HCT116 (cell line): ENCODE measurements at regions not wholly inside any gene's neighbourhood (a gene's known extent, or its start where the extent isn't known, plus 50 kb on each side); places are given as distances from the start of the nearest gene placed in this dataset.

Experiments used
- ATAC-seq: fragments of 200-7000 bp; cut with Tn5 transposase; 2 replicates; pipeline ENCODE4 v1.9.1; 2020; ENCODE audit warnings: mild to moderate bottlenecking, moderate library complexity
- BruUV-seq: library from RNA; stranded (reverse); fragments of 400-500 nt; replicated peaks from 2 replicates; lab custom pipeline; 2021; lab: Mats Ljungman, UMichigan
- CTCF ChIA-PET: fragments of 300-600 bp; sonication (Branson Sonifier 250); formaldehyde crosslinking; loops from one replicate; lab custom pipeline; 2021; ENCODE audit warnings: antibody characterized with exemption; lab: Charles Lee
- POLR2A ChIA-PET: fragments of 300-600, 350-600 bp; sonication (Branson Sonifier 250); formaldehyde crosslinking; loops from one replicate; lab custom pipeline; 2021; ENCODE audit warnings: antibody characterized with exemption; lab: Charles Lee
- RAD21 ChIA-PET, 2 experiments: fragments of 300-600 bp; sonication (Branson Sonifier 250); formaldehyde crosslinking; loops; one replicate each; lab custom pipeline; 2023; ENCODE audit warnings: low total read pairs in 2 of 2; ENCODE audit not compliant: uncharacterized antibody in 2 of 2, unreplicated experiment in 2 of 2, low non-redundant PET in 1 of 2; lab: Charles Lee
- DNase-seq: peaks from one replicate; pipeline ENCODE4 v3.0.0-alpha.2; 2010; ENCODE audit warnings: low read depth, low spot score
- H2AFZ ChIP-seq: fragments of 200-600 bp; shearing (Covaris generic), sonication (generic); 2 replicates; pipeline ENCODE4 v1.6.1; 2017; ENCODE audit warnings: low read depth, mixed run types, mixed read lengths, antibody characterized with exemption, low read length; ENCODE audit not compliant: poor library complexity, severe bottlenecking
- H3K27ac ChIP-seq: 2 replicates; pipeline ENCODE4 v1.5.1; 2012; ENCODE audit warnings: low read depth, low read length
- H3K27me3 ChIP-seq: fragments of 200-600 bp; sonication (generic); 2 replicates; pipeline ENCODE4 v1.6.1; 2016; ENCODE audit warnings: mixed run types, low read length, mixed read lengths; ENCODE audit not compliant: insufficient read depth
- H3K36me3 ChIP-seq, 2 experiments: fragments of 200-500 bp in 1 of 2; fragments of 200-600 bp in 1 of 2; sonication (Bioruptor generic) in 1 of 2; sonication (generic) in 1 of 2; 2 replicates each; pipeline versions ENCODE4 v1.5.1 to v1.6.1; 2014 to 2016; ENCODE audit warnings: low read length in 2 of 2, inconsistent platforms in 1 of 2, mixed read lengths in 1 of 2, mixed run types in 1 of 2; ENCODE audit not compliant: insufficient read depth in 2 of 2, control insufficient read depth in 1 of 2
- H3K4me1 ChIP-seq, 2 experiments: fragments of 200-600 bp in 1 of 2; sonication (generic) in 1 of 2; 2 replicates each; pipeline versions ENCODE4 v1.5.1 to v1.6.1; 2012 to 2017; ENCODE audit warnings: low read length in 2 of 2, inconsistent platforms in 1 of 2, mild to moderate bottlenecking in 1 of 2, mixed read lengths in 1 of 2, mixed run types in 1 of 2, moderate library complexity in 1 of 2; ENCODE audit not compliant: insufficient read depth in 2 of 2, control insufficient read depth in 1 of 2
- H3K4me2 ChIP-seq: fragments of 200-600 bp; sonication (generic); 2 replicates; pipeline ENCODE4 v1.6.1; 2017; ENCODE audit warnings: mixed run types, low read length, mixed read lengths
- H3K4me3 ChIP-seq, 2 experiments: fragments of 200-600 bp in 1 of 2; sonication (generic) in 1 of 2; replicated peaks in 1 of 2; 2 replicates each; pipeline ENCODE4 v1.5.1; 2011 to 2016; ENCODE audit warnings: low read length in 2 of 2, control low read depth in 1 of 2, low read depth in 1 of 2, mild to moderate bottlenecking in 1 of 2, mixed read lengths in 1 of 2, mixed run types in 1 of 2
- H3K79me2 ChIP-seq: fragments of 200-600 bp; sonication (generic); 2 replicates; pipeline ENCODE4 v1.6.1; 2017; ENCODE audit warnings: mild to moderate bottlenecking, mixed run types, low read length, moderate library complexity, mixed read lengths; ENCODE audit not compliant: insufficient read depth
- H3K9ac ChIP-seq: fragments of 200-600 bp; sonication (generic); 2 replicates; pipeline ENCODE4 v1.6.1; 2016; ENCODE audit warnings: low read length, mixed read lengths
- H3K9me2 ChIP-seq: fragments of 200-600 bp; sonication (generic), shearing (Covaris generic); 2 replicates; pipeline ENCODE4 v1.6.1; 2017; ENCODE audit warnings: mixed run types, mild to moderate bottlenecking, moderate library complexity; ENCODE audit not compliant: insufficient read depth
- H3K9me3 ChIP-seq, 2 experiments: fragments of 200-500 bp in 1 of 2; fragments of 200-600 bp in 1 of 2; sonication (Bioruptor generic) in 1 of 2; sonication (generic) in 1 of 2; 2 replicates each; pipeline ENCODE4 v1.6.1; 2014 to 2017; ENCODE audit warnings: low read length in 2 of 2, mixed read lengths in 2 of 2, inconsistent platforms in 1 of 2, low read depth in 1 of 2, mild to moderate bottlenecking in 1 of 2, mixed run types in 1 of 2, moderate library complexity in 1 of 2; ENCODE audit not compliant: control insufficient read depth in 1 of 2, insufficient read depth in 1 of 2
- H4K20me1 ChIP-seq: fragments of 200-600 bp; sonication (generic), shearing (Covaris generic); 2 replicates; pipeline ENCODE4 v1.6.1; 2017; ENCODE audit warnings: mixed run types, mild to moderate bottlenecking, moderate library complexity; ENCODE audit not compliant: insufficient read depth
- CBX3 ChIP-seq: IDR thresholded peaks from 2 replicates; pipeline ENCODE4 v1.6.1; 2012; ENCODE audit warnings: low read depth
- CEBPB ChIP-seq: IDR thresholded peaks from 2 replicates; pipeline ENCODE4 v1.6.1; 2012; ENCODE audit warnings: low read depth
- CTCF ChIP-seq, 3 experiments: fragments of 200-600 bp in 1 of 3; sonication (generic) in 1 of 3; IDR thresholded peaks in 2 of 3; conservative IDR thresholded peaks in 1 of 3; 2 replicates each; pipeline ENCODE4 v1.5.1; 2012 to 2017; ENCODE audit warnings: low read depth in 2 of 3, low read length in 2 of 3, antibody characterized with exemption in 1 of 3, borderline replicate concordance in 1 of 3, control low read depth in 1 of 3, mild to moderate bottlenecking in 1 of 3, mixed read lengths in 1 of 3, mixed run types in 1 of 3, moderate library complexity in 1 of 3; ENCODE audit not compliant: insufficient read depth in 1 of 3
- EGR1 ChIP-seq: IDR thresholded peaks from 2 replicates; pipeline ENCODE4 v1.6.1; 2012; ENCODE audit warnings: low read depth
- ELF1 ChIP-seq: IDR thresholded peaks from 2 replicates; pipeline ENCODE4 v1.6.1; 2012; ENCODE audit warnings: low read depth, borderline replicate concordance
- EZH2 ChIP-seq: fragments of 200-600 bp; sonication (generic); IDR thresholded peaks from 2 replicates; pipeline ENCODE4 v1.6.1; 2017; ENCODE audit warnings: antibody characterized with exemption, mixed run types
- EZH2phosphoT487 ChIP-seq: fragments of 200-600 bp; IDR thresholded peaks from 2 replicates; pipeline ENCODE4 v1.6.1; 2018; ENCODE audit warnings: antibody characterized with exemption, borderline replicate concordance
- JUND ChIP-seq: IDR thresholded peaks from 2 replicates; pipeline ENCODE4 v1.6.1; 2012
- MAX ChIP-seq: IDR thresholded peaks from 2 replicates; pipeline ENCODE4 v1.6.1; 2012
- POLR2AphosphoS5 ChIP-seq: IDR thresholded peaks from 2 replicates; pipeline ENCODE4 v1.6.1; 2011; ENCODE audit warnings: mild to moderate bottlenecking, low read depth, low read length, moderate library complexity
- RAD21 ChIP-seq: IDR thresholded peaks from 2 replicates; pipeline ENCODE4 v1.6.1; 2012; ENCODE audit warnings: low read depth, mild to moderate bottlenecking
- SIN3A ChIP-seq: IDR thresholded peaks from 2 replicates; pipeline ENCODE4 v1.6.1; 2012; ENCODE audit warnings: low read depth
- SRF ChIP-seq: IDR thresholded peaks from 2 replicates; pipeline ENCODE4 v1.6.1; 2012; ENCODE audit warnings: low read depth
- TCF7L2 ChIP-seq: IDR thresholded peaks from 2 replicates; pipeline ENCODE4 v1.7.0; 2011; ENCODE audit warnings: borderline replicate concordance, inconsistent platforms; ENCODE audit not compliant: insufficient read depth, insufficient read length; ENCODE audit errors: extremely low read depth
- intact Hi-C: fragments of 100-400 bp; cut with micrococcal nuclease; formaldehyde crosslinking; loops from 2 replicates; pipeline ENCODE4 v1.10.0; 2022
- TF ChIP-seq, protein P1 (sequence below): IDR thresholded peaks from 2 replicates; pipeline ENCODE4 v1.6.1; 2012; ENCODE audit warnings: low read depth

DNA sequence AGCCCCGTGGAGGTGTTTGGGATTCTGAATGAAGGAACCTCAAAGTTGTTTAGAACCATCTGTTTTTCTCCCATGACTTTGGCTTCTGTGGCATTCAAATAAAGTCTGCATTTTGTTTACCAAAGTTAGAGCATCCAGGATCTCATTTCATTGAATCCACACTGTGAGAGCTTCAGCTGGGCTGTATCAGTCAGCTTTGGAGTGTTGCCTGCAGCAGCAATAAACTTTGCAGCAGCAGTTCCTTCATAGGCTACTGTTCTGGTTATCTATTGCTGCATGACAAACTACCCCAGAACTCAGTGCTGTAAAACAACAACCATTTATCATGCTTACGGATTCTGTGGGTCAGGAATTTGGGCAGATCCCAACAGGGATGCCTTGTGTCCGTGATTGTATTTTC is 1575.2 kb upstream of the LRRTM3 start:
- ATAC-seq, result no peak
- Histone ChIP-seq H3K9ac (no peak overlapping the region), H4K20me1 (no peaks in the 10 kb centered on the region), H3K4me1 (no peaks in the 10 kb centered on the region), H3K9me3 (no peaks in the 10 kb centered on the region), H3K27ac (no peak overlapping the region), H3K4me3 (no peak overlapping the region), H3K4me2 (no peak overlapping the region), H2AFZ (no peak overlapping the region), H3K79me2 (no peaks in the 10 kb centered on the region), H3K27me3 (no peaks in the 10 kb centered on the region), H3K36me3 (no peaks in the 10 kb centered on the region)
- CTCF ChIA-PET, result no interaction called here
- intact Hi-C loops, result no loop called here
- no TSS peak for BruUV-seq
- DNase-seq, result no peak
- POLR2A ChIA-PET, result no interaction called here
- RAD21 ChIA-PET, result no interaction called here
- TF ChIP-seq SRF, result no peak
- TF ChIP-seq EGR1, result no peak
- TF ChIP-seq MAX, result no peak
- no peak for TF ChIP-seq RAD21
- TF ChIP-seq, protein P1, sequence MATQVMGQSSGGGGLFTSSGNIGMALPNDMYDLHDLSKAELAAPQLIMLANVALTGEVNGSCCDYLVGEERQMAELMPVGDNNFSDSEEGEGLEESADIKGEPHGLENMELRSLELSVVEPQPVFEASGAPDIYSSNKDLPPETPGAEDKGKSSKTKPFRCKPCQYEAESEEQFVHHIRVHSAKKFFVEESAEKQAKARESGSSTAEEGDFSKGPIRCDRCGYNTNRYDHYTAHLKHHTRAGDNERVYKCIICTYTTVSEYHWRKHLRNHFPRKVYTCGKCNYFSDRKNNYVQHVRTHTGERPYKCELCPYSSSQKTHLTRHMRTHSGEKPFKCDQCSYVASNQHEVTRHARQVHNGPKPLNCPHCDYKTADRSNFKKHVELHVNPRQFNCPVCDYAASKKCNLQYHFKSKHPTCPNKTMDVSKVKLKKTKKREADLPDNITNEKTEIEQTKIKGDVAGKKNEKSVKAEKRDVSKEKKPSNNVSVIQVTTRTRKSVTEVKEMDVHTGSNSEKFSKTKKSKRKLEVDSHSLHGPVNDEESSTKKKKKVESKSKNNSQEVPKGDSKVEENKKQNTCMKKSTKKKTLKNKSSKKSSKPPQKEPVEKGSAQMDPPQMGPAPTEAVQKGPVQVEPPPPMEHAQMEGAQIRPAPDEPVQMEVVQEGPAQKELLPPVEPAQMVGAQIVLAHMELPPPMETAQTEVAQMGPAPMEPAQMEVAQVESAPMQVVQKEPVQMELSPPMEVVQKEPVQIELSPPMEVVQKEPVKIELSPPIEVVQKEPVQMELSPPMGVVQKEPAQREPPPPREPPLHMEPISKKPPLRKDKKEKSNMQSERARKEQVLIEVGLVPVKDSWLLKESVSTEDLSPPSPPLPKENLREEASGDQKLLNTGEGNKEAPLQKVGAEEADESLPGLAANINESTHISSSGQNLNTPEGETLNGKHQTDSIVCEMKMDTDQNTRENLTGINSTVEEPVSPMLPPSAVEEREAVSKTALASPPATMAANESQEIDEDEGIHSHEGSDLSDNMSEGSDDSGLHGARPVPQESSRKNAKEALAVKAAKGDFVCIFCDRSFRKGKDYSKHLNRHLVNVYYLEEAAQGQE, result no peak
- TF ChIP-seq ELF1, result no peak
- TF ChIP-seq POLR2AphosphoS5, result no peak
- no peak for TF ChIP-seq EZH2
- no peak for TF ChIP-seq EZH2phosphoT487
- no peak for TF ChIP-seq JUND
- no peak for TF ChIP-seq TCF7L2
- TF ChIP-seq CBX3, result no peak
- TF ChIP-seq CTCF (IDR thresholded peaks at IDR 0.05 in 2 of 3, conservative IDR thresholded peaks at IDR 0.05 in 1 of 3; ENCODE audit: borderline replicate concordance in 1 of 3, insufficient read depth in 1 of 3, low read depth in 2 of 3, low read length in 2 of 3), result no peak
- no peak for TF ChIP-seq CEBPB
- no peak for TF ChIP-seq SIN3A
- TF ChIP-seq, all 23 proteins: peak for 0
- H3K9me2 ChIP-seq, result no peaks in the 10 kb centered on the region
